ENCODE measurements at regions not wholly inside any gene's neighbourhood (a gene's known extent, or its start where the extent isn't known, plus 50 kb on each side); places are given as distances from the start of the nearest gene placed in this dataset.

DNA sequence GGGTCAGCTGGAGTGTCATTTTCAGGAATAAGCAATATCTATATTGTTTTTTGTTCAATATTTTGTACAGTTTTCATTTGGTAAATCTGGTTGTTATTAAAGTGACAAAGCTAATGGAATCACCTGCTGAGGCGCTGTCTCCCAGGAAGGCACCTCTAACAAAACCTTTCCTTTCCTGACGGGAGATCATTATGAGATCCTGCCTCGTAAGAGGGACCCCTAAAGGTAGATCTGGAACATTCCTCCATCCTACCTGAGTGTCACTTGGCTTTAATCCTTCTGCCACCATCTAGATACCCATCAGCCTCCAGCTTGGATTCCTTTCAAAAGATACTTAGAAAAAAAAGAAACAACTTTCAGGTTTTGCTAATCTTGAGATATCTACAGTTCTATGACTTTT, 157.7 kb downstream of the FAT3 start:
- no peak for DNase-seq
- H3K9me3 ChIP-seq (ENCODE audit: control insufficient read depth, insufficient read depth, low read length), result no peaks in the 10 kb centered on the region
- H3K36me3 ChIP-seq (ENCODE audit: control insufficient read depth, insufficient read depth, low read length), result no peaks in the 10 kb centered on the region
- H3K27ac ChIP-seq (ENCODE audit: low read length), result no peak overlapping the region
- Mint-ChIP-seq H3K4me1 (no peaks in the 10 kb centered on the region), H3K27ac (no peak overlapping the region), H3K9me3 (peaks cover 6 to 10% of the 10 kb centered on the region in 2 donors), H3K36me3 (no peaks in the 10 kb centered on the region), H3K27me3 (ENCODE audit: low read depth in 2 of 2) (no peaks in the 10 kb centered on the region), H3K4me3 (no peak overlapping the region)
- TF ChIP-seq, protein P1, sequence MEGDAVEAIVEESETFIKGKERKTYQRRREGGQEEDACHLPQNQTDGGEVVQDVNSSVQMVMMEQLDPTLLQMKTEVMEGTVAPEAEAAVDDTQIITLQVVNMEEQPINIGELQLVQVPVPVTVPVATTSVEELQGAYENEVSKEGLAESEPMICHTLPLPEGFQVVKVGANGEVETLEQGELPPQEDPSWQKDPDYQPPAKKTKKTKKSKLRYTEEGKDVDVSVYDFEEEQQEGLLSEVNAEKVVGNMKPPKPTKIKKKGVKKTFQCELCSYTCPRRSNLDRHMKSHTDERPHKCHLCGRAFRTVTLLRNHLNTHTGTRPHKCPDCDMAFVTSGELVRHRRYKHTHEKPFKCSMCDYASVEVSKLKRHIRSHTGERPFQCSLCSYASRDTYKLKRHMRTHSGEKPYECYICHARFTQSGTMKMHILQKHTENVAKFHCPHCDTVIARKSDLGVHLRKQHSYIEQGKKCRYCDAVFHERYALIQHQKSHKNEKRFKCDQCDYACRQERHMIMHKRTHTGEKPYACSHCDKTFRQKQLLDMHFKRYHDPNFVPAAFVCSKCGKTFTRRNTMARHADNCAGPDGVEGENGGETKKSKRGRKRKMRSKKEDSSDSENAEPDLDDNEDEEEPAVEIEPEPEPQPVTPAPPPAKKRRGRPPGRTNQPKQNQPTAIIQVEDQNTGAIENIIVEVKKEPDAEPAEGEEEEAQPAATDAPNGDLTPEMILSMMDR (IDR thresholded peaks at IDR 0.05), result no peak
- WGBS (ENCODE audit: insufficient coverage), result 92% methylated on average over 3 of the region's 3 CpGs
- no peak for ATAC-seq
- no peak overlapping the region for H3K4me3 ChIP-seq (ENCODE audit: low read length)
- intact Hi-C loops (cut with micrococcal nuclease), result no loop called here
- no peaks in the 10 kb centered on the region for H3K27me3 ChIP-seq (ENCODE audit: control insufficient read depth, insufficient read depth, low read length)
- no peaks in the 10 kb centered on the region for H3K4me1 ChIP-seq (ENCODE audit: control insufficient read depth, insufficient read depth, low read length)

DNA sequence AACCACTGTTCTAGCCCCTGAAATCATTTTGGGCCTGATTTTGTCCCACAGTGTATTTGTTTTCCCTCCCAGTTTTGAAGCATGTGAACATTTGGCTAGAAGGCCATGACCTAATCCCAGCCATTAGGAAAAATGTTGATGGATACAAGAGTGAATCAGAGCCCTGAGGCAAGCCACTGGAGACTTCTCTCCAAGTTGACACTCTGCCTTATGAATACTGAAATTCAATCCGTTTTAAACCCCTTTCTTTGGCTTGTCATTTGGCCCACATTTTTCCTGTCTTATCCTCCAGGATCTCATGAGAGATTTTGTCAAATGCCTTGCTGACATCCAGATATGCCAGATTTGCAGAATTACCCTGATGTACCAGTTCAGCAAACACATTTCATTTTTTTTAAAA, 158.8 kb downstream of the FAT3 start:
- Histone ChIP-seq H3K9me3 (ENCODE audit: control insufficient read depth, insufficient read depth, low read length) (no peaks in the 10 kb centered on the region), H3K27ac (ENCODE audit: low read length) (no peak overlapping the region), H3K36me3 (ENCODE audit: control insufficient read depth, insufficient read depth, low read length) (no peaks in the 10 kb centered on the region), H3K4me1 (ENCODE audit: control insufficient read depth, insufficient read depth, low read length) (no peaks in the 10 kb centered on the region), H3K27me3 (ENCODE audit: control insufficient read depth, insufficient read depth, low read length) (no peaks in the 10 kb centered on the region), H3K4me3 (ENCODE audit: low read length) (no peak overlapping the region)
- Mint-ChIP-seq H3K4me3 (no peak overlapping the region), H3K9me3 (peaks cover 3 to 13% of the 10 kb centered on the region in 2 donors), H3K36me3 (no peaks in the 10 kb centered on the region), H3K27me3 (ENCODE audit: low read depth in 2 of 2) (no peaks in the 10 kb centered on the region), H3K27ac (no peak overlapping the region), H3K4me1 (no peaks in the 10 kb centered on the region)
- intact Hi-C loops (cut with micrococcal nuclease), result no loop called here
- DNase-seq, result no peak
- TF ChIP-seq, protein P1 (IDR thresholded peaks at IDR 0.05), result no peak
- ATAC-seq, result no peak
- WGBS (ENCODE audit: insufficient coverage), result 52% methylated on average over 1 of the region's 1 CpG

DNA sequence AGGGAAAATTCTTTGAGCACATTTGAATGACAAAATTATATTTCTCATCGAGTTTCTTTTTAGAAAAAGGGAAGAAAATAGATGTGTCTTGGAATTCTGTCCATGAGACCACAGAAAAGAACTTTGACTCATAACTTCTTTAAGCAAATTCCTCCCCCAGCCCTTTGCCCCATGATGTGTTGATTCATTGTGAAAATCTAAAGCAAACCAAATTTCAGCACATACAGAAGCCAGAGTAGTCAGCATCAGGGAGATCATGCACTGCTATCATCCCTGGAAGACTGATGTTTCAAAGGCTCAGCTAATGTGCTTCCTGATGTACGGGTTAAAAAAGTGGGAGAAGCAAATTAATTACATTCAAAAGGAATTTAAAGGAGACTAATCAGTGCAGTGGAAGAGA, 159.7 kb downstream of the FAT3 start:
- intact Hi-C loops (cut with micrococcal nuclease), result no loop called here
- H3K36me3 Mint-ChIP-seq, result no peaks in the 10 kb centered on the region
- H3K27me3 Mint-ChIP-seq (ENCODE audit: low read depth in 2 of 2), result no peaks in the 10 kb centered on the region
- 71% methylated on average over 1 of the region's 2 CpGs for WGBS (ENCODE audit: insufficient coverage)
- H3K9me3 Mint-ChIP-seq, result peaks cover 3 to 13% of the 10 kb centered on the region in 2 donors
- Histone ChIP-seq H3K36me3 (ENCODE audit: control insufficient read depth, insufficient read depth, low read length) (no peaks in the 10 kb centered on the region), H3K27me3 (ENCODE audit: control insufficient read depth, insufficient read depth, low read length) (no peaks in the 10 kb centered on the region), H3K27ac (ENCODE audit: low read length) (no peak overlapping the region), H3K4me1 (ENCODE audit: control insufficient read depth, insufficient read depth, low read length) (no peaks in the 10 kb centered on the region), H3K4me3 (ENCODE audit: low read length) (no peak overlapping the region), H3K9me3 (ENCODE audit: control insufficient read depth, insufficient read depth, low read length) (no peaks in the 10 kb centered on the region)
- H3K27ac Mint-ChIP-seq, result no peak overlapping the region
- TF ChIP-seq, protein P1 (IDR thresholded peaks at IDR 0.05), result no peak
- DNase-seq, result no peak
- ATAC-seq, result no peak
- no peaks in the 10 kb centered on the region for H3K4me1 Mint-ChIP-seq
- H3K4me3 Mint-ChIP-seq, result no peak overlapping the region

DNA sequence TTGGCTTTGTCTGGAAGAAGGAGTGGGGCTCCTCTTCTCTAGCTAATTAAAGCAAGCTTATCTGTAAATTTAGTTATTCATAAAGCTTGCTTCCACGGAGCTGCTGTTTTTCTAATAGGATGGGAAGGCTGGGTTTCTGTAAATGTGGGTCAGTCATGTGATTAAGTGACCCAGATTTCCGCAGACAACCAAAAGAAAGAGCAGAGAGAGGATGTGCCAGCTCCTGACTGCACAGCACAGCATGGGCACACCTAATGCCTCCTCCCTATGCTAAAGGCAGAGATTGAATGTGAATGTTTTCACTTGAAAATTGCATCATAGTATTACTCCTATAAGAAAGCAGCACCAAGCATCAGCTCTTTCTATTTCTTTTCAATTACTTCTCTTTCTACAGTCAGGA, 160.2 kb downstream of the FAT3 start:
- no peak overlapping the region for H3K4me3 Mint-ChIP-seq
- Histone ChIP-seq H3K9me3 (ENCODE audit: control insufficient read depth, insufficient read depth, low read length) (no peaks in the 10 kb centered on the region), H3K4me3 (ENCODE audit: low read length) (no peak overlapping the region), H3K27me3 (ENCODE audit: control insufficient read depth, insufficient read depth, low read length) (no peaks in the 10 kb centered on the region), H3K4me1 (ENCODE audit: control insufficient read depth, insufficient read depth, low read length) (no peaks in the 10 kb centered on the region), H3K36me3 (ENCODE audit: control insufficient read depth, insufficient read depth, low read length) (no peaks in the 10 kb centered on the region), H3K27ac (ENCODE audit: low read length) (no peak overlapping the region)
- ATAC-seq (no peak), DNase-seq (peak in 1 of 2 donors; percentile 2)
- no peaks in the 10 kb centered on the region for H3K27me3 Mint-ChIP-seq (ENCODE audit: low read depth in 2 of 2)
- H3K9me3 Mint-ChIP-seq, result peaks cover 3 to 11% of the 10 kb centered on the region in 2 donors
- H3K4me1 Mint-ChIP-seq, result no peaks in the 10 kb centered on the region
- TF ChIP-seq, protein P1 (IDR thresholded peaks at IDR 0.05), result no peak
- H3K36me3 Mint-ChIP-seq, result no peaks in the 10 kb centered on the region
- no peak overlapping the region for H3K27ac Mint-ChIP-seq
- intact Hi-C loops (cut with micrococcal nuclease), result no loop called here
- 26% methylated on average over 2 of the region's 2 CpGs for WGBS (ENCODE audit: insufficient coverage)
